T-helper 2 cell (primary cell): ENCODE measurements at regions not wholly inside any gene's neighbourhood (a gene's known extent, or its start where the extent isn't known, plus 50 kb on each side); places are given as distances from the start of the nearest gene placed in this dataset.
A peak's percentile ranks its signal among the peaks of the same experiment; 100 is the strongest.

ENCODE experiments used
- DNase-seq, 5 experiments: peaks; one replicate each; pipeline versions ENCODE4 v3.0.0 to v3.0.0-alpha.2; 2012 to 2022

DNA sequence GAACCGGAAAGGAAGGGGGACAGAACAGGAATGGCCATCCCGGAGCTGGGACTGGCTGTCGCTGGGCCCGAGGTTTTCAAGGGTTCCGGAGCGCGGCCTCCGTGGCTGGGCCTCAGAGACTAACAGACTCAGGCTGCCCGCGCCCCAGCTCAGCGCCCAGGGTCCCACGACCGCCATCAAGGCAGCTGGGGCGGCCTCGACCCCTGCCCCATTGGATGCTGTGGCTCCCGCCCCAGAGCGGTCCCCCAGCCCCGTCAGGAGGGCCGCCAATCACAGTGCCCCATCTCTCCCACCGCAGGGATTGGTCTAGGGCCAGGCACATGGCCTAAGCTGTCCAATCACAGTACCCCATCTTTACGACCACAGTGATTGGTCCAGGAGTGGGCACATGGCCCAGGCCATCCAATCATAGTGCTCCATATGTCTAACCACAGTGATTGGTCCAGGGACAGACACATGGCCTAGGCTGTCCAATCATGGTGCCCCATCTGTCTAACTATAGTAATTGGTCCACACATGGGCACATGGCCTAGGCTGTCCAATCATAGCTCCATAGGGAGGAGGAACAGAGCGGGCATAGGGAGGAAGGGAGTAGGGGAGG lies 105.3 kb upstream of the NKX1-1 start:
- peak in 2 of 5 experiments; percentile 19 to 27 for DNase-seq

DNA sequence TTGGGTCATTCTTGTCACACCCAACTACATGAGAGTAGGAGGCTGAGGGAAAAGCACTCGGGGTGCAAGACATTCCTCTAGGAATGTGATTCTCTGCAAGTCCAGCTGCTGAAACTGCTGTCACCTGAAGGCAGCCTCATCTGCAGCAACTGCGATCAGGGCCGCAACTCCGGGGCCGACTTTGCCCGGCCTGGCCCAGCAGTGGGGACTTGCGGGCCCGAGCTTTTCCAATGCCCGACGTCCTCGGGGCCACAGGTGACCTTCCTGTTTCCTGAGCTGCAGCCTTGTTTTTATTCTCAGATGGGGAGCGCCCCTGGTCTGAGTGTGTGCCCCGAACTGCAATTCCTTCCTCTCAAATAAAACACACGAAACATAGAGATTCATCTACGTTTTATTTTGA lies 104.7 kb upstream of the NKX1-1 start:
- DNase-seq: no peak

DNA sequence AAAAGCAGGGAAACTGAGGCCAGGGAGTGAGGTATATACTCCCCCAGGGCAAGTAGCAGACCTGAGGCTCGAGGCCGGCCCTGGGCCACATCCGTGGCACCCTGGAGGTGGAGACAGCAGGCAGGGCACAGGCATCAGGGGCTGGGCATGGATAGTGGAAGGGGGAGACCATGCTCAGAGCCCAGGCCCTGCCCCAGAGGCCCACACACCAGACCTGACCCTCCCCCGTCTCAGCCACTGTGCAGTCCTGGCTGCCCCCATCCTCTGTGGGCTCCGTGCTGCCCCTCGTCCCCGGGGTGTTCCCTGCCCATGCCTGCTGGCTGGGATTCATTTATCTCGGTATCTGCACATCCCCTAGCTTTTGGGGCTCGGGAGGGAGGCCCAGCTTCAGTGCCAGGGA lies 103.1 kb upstream of the NKX1-1 start:
- no peak for DNase-seq

DNA sequence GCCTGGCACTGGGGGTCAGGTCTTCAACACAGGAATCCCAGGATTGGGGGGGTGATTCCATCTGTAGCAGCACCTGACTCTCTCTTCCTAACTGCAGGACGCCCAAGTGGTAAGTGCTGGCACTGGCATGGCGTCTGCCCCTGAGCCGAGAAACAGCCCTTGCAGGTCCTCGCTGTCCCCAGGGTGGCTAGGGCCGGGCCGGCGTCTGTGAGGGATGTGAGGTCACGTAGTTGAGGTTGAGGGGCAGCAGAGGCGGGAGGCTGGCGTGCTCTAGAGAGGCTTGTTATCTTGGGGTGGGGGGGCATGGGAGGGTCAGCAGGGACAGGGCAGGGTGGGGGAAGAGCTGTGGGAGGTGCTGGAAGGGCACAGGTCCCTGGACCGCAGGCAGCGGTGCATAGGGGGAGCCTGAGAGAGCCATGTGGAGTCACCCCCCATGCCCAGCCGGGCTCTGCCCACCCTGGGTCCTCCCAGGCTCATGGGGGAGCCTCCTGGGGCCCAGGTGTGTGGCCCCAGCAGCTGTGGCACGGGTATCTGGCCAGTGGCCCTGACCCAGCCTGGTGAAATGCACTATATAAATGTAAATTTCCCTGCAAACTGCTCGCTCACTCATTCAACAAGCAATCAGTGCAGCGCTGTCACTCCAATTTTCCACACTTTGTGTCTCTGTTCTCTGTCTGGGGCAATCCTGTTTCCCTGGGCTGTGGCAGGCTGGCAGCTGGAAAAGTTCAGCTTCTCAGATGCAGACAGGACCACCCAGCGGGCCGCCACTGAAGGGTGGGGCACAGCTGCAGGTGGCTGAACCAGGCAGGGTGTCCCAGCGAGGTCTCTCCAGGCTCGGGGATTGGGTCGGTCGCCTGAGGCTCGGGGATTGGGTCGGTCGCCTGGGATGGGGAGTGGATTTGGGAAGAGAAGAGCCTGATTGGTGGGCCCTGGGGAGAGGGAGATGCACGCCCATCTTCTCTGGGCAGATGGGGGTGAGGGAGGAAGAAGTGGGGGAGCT lies 102.2 kb upstream of the NKX1-1 start:
- DNase-seq: no peak

DNA sequence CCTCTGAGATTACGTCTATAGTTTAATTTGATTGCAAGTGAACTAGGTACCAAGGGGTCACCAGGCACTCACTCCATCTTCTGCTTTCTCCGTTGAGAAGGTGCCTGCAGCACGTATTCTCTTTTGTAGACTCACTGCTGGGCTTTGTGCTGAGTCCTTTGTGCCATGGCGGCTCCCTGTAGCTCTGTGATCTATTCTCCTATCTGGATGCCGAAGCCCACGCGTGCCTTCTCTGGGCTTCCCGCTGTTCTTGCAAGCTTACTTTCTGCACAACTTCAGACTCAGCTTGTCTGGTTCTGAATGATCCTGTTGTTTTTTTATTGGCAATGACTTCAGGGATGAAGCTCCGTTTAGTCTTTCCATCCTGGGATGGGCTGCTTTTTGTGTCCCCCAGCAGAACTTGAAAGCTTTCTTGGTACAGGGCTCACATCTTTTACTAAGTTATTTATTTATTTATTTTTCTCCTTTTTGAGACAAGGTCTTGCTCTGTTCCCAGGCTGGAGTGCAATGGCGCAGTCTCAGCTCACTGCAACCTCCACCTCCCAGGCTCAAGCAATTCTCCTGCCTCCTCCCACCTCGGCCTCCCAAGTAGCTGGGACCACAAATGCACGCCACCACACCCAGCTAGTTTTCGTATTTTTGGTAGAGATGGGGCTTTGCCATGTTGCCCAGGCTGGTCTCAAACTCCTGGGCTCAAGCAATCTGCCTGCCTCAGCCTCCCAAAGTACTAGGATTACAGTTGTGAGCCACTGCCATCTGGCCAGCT lies 100.9 kb upstream of the NKX1-1 start:
- no peak for DNase-seq

DNA sequence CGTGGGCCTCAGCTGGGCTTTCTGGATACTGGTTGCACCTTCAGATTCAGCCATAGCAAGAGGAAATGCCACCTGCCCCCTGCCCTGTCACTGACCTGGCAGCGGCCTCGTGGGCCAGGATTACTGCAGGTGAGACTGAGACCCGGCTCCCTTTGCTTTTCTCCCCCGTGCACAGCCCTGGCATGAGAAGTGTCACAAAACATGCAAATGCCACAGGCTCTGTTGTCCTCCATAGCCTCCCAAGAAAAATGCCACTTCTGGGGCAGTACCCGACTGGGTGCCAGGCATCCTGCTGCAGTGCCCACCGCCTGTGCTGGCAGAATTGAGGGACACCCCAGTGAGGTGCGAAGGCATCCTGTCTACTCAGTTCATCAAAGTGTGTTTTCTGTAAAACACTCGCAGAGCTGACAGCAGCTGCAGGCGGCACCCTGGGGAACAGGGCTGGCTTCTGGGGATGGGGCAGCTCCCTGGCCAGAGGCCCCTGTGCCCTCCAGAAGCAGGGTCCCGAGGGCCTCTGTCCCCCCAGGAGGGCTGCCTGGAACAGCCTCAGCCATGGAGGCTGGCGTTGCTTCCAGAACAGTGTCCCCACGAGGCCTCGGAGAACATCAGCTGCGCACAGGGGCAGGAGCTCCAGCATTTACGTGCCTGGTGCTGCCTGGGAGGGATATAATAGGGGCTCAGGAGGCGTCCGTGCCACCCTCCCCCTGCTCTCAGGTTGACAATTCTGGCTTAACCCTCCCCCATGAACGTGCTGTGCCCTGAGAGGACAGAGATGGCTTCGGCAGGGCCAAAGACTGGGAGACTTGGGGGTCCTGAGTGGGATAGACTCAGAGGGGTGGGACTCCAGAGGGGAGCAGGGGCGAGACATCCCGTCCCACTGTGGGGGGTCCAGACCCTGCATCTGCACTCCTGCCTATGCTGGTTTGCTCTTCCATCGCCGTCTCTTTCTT lies 99.5 kb upstream of the NKX1-1 start:
- DNase-seq: no peak

DNA sequence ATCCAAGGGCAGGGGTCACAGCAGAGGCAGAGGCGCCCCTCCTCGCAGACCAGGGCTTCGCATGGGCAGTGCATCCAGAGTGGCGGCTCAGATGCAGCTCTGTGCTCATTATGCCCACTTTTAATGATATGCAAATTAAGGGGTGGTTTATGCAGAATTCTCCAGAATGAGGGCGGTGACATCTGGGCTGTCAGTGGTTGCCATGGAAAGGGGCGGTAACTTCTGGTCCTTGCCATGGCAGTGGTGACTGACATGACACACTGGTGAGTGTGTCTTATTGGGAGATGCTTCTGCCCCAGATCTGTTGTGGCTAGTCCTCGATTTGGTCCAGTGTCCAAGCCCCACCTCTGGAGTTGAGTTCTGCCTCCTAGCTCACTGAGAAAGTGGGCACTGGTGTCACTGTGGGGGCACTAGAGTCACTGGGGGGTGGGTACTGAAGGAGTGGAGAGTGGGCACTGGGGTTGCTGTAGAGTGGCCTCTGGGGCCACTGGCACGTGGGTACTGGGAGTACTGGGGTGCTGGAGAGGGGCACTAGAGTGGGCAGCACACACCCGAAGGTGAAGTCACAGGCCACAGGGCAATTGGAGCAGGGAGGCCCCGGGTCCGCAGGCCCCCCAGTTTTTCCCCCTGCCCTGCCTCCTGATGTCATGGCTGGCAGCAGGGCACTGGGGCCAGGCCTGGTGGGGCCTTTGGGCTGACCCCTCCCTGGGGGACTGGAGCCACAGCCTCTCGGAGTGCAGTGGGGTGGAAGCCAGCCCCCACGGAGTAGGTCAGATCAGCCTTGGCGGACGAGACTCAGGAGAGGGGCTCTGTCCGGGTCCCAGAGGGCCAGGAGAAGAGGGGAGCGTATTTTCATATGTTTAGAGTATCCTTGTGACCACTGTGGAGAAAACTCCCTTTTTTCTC lies 98.6 kb upstream of the NKX1-1 start:
- DNase-seq: no peak

DNA sequence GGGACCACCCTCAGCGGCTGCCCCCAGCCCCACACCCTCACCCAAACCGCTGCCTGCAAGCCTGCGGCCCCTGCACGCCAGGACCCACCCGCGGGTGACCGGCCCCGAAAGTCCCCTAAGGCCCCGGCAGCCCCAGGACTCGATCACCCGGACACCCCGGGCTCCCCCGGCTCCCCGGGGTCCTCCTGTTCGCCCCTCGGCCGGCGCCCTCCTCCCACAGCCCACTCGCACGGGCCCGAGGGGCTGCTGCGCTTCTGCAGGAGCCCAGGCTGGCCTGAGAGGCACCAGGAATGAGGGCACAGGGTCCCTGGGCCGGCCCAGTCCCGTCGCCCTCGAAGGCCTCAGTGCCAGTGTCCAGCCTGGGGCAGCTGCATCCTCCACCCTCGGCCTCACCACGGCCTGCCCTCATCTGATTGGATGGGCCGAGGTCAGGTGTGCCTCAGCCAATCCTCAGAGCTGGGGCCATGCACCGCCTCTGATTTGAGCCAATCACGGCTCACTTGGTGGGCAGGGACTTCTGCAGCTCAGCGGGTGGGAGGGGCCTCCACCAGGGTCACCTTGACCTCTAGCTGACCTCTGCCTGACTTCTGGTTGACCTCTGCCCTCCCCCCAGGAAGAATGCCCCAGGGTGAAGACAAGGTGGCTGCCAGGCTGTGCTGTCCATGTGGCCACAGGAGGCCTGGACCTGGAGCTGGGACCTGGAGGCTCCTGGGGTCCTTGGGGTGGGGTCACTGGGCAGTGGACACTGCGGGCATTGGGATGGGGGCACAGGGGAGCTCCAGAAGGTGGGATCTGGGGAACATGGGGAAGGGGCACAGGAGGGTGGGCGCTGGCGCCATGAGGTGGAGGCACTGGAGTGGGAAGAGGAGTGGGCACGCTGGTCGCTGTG lies 97.6 kb upstream of the NKX1-1 start:
- no peak for DNase-seq

DNA sequence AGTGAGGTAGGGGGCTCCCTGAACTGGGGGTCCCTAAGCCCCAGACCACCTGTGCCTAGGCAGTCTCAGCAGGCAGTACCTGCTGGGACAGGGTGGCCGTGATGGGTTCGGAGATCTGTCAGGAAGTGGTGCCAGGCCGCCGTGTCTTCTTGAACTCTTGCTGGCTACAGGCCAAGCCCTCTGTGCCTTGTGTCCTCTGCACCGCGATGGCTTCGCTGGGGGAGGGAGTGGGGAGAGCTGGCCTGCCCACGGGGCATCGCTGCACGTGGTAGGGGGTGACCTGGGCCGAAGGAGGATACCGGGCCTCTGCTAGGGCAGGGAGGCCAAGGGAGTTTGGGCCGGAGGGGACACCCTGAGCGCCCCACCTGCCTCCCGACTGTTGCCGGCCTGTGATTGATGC lies 96.7 kb upstream of the NKX1-1 start:
- DNase-seq: no peak

DNA sequence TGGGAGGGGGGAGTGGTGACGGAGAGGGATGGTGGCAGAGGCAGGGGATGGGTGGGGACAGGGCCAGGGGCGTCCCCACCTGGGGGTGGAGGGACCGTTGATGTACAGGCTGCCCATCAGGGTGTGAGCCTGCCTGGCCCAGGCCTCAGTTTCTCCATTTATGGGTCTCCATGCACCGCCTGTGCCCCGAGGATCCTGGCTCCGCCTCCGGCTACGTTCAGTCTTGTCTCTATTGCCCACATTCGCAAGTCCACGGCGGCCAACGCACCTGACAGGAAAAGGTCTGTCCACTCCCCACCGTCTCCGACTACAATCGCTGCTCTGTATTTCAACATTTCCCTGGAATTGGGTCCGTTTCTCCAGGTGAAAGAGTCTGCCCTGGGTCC lies 96.3 kb upstream of the NKX1-1 start:
- DNase-seq: no peak

DNA sequence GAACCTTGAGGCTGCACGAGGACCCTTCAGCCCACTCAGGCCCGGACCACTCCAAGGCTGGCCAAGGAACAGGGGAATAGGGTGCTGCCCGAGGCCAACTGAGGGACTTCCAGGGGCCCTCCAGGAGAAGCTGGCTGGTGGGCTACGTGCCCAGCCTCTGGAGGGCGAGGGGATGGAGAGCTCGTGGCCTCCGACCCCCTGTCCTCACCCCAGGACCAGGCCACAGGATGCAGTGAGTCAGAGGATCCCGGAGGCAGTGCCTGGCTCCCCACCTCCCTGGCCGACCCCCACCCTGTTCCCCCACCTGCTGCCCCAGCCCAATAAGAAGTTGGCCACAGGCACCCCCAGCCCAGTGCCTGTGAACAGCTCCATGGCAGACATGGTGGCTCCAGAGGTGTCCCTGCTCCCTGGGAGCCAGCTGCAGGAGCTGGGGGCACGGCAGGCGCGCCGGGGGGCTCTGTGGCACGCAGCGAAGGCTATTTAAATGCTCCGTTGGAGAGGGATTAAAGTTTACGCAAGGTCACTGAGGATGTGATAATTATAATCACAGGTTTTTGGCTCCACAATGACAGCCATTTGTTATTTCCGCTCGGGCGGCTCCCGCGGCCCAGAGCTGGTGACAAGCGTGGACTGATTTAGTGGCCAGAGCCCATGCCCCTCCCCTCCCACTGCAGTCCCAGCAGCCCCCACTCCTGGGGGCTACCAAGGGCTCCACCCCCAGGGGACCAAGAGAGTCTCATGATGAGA lies 95.7 kb upstream of the NKX1-1 start:
- DNase-seq: no peak

DNA sequence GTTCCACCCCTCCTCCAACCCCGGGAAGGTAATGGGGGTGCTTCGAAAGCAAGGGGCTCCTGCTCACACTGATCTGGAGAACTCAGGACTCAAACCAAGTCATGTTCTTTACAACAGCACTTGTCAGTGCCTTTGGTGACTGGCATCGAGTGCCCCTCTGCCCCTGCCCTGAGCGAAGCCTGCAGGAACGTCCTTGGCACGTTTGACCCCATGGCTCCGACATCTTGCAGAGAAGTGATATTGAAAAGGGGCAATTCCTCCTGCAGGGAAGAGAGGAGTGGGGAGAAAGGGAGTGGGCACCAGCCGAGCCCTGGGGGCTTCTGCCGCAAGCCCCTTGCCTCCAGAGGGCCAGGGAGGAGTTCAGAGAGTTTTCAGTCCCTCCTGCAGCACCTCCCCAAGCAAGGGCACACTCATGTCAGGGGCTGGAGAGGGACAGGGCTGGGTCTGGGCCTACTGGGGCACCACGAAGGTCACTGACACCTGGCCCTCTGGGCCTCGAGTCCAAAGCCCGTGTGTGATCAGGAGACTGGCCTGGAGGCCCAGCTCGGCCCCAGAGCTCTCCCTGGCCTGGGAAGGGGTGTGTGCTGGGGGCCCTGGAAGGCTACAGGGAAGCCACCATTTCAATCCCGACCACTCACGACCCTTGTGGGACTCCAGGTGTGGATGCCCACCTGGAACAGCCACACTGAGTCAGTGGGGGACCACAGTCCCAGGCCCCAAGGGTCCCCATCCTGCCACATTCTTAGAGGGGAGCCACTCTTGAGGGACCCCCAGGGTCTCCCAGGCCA lies 94.9 kb upstream of the NKX1-1 start:
- no peak for DNase-seq

DNA sequence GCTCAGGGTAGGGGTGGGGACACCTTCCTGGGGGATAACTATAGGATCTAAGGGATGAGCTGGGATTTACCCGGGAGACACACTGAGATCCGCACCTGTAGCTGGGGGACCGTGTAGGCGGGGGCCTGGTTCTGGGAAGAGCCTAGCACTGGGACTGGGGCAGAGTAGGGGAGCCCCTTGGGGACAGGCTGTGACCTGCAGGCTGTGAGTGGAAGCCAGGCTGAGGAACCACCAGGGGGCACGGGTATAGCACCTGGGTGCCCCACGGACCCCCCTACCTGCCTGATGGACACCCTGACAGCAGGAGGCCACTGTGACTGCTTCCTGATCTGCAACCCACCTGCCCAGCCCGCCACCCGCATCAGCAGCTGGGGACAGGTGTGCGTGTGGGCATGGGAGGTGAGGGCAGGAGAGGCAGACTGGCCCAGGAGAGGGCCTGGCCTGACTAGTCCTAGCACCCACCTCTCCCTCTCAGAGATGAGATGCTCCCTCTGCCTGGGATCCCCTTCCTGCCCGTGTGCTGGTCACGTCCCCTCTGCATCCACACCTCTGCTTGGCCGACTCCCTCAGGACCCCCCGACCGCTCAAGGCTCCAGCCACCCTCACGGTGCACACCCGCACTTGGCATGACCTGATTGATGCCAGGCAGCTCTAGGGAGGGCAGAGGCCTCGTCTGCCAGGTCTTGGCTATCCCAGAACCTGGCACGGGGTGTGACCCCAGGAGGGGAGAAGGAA lies 94.2 kb upstream of the NKX1-1 start:
- no peak for DNase-seq

DNA sequence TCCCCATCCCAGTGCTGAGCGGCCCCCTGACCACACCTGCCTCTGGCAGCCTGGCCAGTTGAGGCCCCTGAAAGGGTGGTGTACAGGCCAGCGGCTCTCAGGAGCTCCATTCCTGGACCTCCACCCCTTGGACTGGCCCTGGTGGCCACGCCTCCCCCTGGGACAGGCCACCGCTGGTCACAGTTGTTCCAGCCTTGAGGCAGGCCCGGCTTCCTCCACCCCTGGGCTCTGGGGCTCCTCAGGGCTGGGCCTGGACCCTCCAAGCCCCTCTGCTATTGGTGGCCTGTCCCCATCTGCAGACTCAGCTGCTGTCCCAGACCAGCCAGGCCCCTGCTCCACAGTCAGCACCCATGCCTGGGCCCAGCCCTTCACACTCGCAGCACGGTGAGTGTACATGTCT lies 93.2 kb upstream of the NKX1-1 start:
- no peak for DNase-seq

DNA sequence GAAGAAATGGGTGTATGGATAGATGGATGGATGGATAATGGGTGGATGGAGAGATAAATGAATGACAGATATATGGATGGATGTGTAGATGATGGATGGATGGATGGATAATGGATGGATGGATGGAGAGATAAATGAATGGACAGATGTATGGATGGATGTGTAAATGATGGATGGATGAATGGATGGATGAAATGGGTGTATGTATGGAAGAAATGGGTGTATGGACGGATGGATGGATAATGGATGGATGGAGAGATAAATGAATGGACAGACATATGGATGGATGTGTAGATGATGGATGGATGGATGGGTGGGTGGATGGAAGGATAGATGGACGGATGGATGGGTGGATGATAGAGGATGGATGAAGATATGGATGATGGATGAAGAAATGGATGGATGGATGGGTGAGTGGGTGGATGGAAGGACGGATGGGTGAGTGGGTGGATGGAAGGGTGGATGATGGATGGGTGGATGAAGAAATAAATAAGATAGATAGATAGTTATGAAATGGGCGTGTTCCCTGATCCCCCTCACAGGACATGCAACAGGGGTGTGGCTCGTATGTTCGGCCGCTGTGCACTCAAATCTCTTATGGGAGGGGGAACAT lies 91.1 kb upstream of the NKX1-1 start:
- DNase-seq: no peak

DNA sequence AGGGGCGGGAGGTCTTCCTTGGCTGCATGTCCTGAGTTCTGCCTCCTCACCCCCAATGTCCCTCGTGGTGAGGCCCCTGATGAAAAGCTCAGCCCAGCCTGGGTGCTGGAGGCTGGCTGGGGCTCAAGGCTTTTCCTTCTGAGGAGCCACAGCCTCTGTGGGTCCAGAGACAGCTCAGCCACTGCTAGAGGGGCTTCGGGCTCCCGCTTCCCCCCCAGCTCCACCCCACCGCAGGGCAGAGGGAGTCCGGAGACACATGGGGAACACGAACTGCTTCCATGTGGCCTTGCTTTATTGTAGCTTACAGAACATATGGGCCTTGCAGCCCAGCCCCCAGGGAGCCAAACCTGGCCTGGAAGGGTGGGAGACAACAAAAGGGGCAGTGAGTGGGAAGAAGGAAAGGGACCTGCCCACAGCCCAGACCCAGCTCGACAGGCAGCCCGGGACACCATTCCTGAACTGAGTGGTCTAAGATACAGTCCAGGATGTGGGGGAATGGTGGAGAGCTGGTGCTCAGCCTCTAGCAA lies 89.9 kb upstream of the NKX1-1 start:
- no peak for DNase-seq
